Panc1 (cell line): ENCODE measurements at regions not wholly inside any gene's neighbourhood (a gene's known extent, or its start where the extent isn't known, plus 50 kb on each side); places are given as distances from the start of the nearest gene placed in this dataset.

ENCODE experiments used
- ATAC-seq: fragments of 200-7000 bp; cut with Tn5 transposase; 2 replicates; pipeline ENCODE4 v1.9.1; 2020; ENCODE audit warnings: mild to moderate bottlenecking, moderate library complexity
- BruUV-seq: library from RNA; stranded (reverse); fragments of 400-500 nt; replicated peaks from 2 replicates; lab custom pipeline; 2021; lab: Mats Ljungman, UMichigan
- CTCF ChIA-PET: fragments of 300-600 bp; sonication (Branson Sonifier 250); formaldehyde crosslinking; loops from one replicate; lab custom pipeline; 2022; ENCODE audit warnings: antibody characterized with exemption; lab: Charles Lee
- POLR2A ChIA-PET: fragments of 300-600 bp; sonication (Branson Sonifier 250); formaldehyde crosslinking; loops from one replicate; lab custom pipeline; 2022; ENCODE audit warnings: antibody characterized with exemption; lab: Charles Lee
- DNase-seq: peaks from one replicate; pipeline ENCODE4 v3.0.0-alpha.2; 2010; ENCODE audit warnings: low read depth, low spot score
- H3K27ac ChIP-seq: 2 replicates; pipeline ENCODE4 v1.5.1; 2011; ENCODE audit warnings: mild to moderate bottlenecking, low read length, inconsistent platforms
- H3K27me3 ChIP-seq: fragments of 200-500 bp; sonication (Bioruptor generic); 2 replicates; pipeline ENCODE4 v1.6.0; 2014; ENCODE audit warnings: low read length, inconsistent platforms; ENCODE audit not compliant: control insufficient read depth, insufficient read depth
- H3K36me3 ChIP-seq: fragments of 200-500 bp; sonication (Bioruptor generic); 2 replicates; pipeline ENCODE4 v1.5.1; 2014; ENCODE audit warnings: inconsistent platforms, mild to moderate bottlenecking, low read length, moderate library complexity; ENCODE audit not compliant: control insufficient read depth, insufficient read depth
- H3K4me1 ChIP-seq: 2 replicates; pipeline ENCODE4 v1.5.1; 2011; ENCODE audit warnings: inconsistent platforms, mild to moderate bottlenecking, low read length, moderate library complexity; ENCODE audit not compliant: control insufficient read depth, insufficient read depth
- H3K4me3 ChIP-seq, 2 experiments: 2 replicates each; pipeline ENCODE4 v1.5.1; 2011 to 2012; ENCODE audit warnings: low read depth in 2 of 2, low read length in 2 of 2, mild to moderate bottlenecking in 2 of 2, inconsistent platforms in 1 of 2, moderate library complexity in 1 of 2
- H3K9me3 ChIP-seq: fragments of 200-500 bp; sonication (Bioruptor generic); 2 replicates; pipeline ENCODE4 v1.5.1; 2014; ENCODE audit warnings: low read depth, mild to moderate bottlenecking, inconsistent platforms, low read length, moderate library complexity; ENCODE audit not compliant: control insufficient read depth, insufficient read depth
- POLR2AphosphoS5 ChIP-seq: IDR thresholded peaks from 2 replicates; pipeline ENCODE4 v1.6.1; 2012; ENCODE audit warnings: mild to moderate bottlenecking, low read depth, low read length, moderate library complexity
- SIN3A ChIP-seq: IDR thresholded peaks from 2 replicates; pipeline ENCODE4 v1.6.1; 2012; ENCODE audit warnings: low read depth, mild to moderate bottlenecking, low read length, moderate library complexity, borderline replicate concordance; ENCODE audit not compliant: insufficient read depth
- TCF7L2 ChIP-seq: IDR thresholded peaks from 2 replicates; pipeline ENCODE4 v1.6.1; 2011; ENCODE audit warnings: mild to moderate bottlenecking, low read depth, low read length, inconsistent platforms
- in situ Hi-C: cut with HindIII; loops from 2 replicates; pipeline ENCODE4 v1.10.0; 2016; ENCODE audit warnings: low sequenced_read_pairs, low pct_unique_long_range_greater_than_20kb
- intact Hi-C: fragments of 100-400 bp; cut with micrococcal nuclease; formaldehyde crosslinking; loops from one replicate; pipeline ENCODE4 v1.10.0; 2022; ENCODE audit not compliant: unreplicated experiment
- TF ChIP-seq, protein P1 (sequence below): fragments of 450-650 bp; IDR thresholded peaks from 2 replicates; pipeline ENCODE4 v1.5.1; 2017; ENCODE audit warnings: mild to moderate bottlenecking
- TF ChIP-seq, protein P2 (sequence below), 2 experiments: IDR thresholded peaks; 2 replicates each; pipeline ENCODE4 v1.6.1; 2011 to 2012; ENCODE audit warnings: low read depth in 2 of 2, control low read depth in 1 of 2, low read length in 1 of 2, mild to moderate bottlenecking in 1 of 2, moderate library complexity in 1 of 2; ENCODE audit not compliant: insufficient read depth in 1 of 2

DNA sequence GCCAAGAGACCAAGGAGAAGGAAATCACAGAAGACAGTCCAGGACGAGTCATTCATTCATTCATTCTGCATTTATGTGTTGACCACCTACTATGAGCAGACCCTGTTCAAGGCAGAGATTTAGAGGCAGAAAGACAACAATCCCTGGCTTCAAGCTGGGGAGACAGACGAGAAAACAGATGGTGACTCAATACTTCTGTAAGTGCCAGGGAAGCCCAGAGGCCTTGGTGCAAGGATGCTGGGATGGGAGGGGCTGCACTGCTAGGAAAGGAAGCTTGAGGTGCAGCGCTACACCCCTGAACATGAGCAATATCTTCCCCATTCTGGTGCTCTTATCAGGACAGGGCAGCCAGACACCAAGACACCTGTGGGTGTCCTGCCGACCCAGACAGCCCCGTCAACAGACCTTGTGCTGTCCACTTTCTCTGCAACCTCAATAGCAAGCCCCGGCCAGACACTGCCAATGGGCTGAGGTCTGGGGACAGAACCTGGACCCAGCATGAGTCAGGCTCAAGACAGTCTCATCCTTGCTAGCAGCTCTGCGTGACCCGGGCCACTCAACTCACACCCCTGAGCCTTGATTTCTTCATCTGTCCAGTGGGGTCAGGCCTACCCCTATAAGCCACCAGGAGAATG lies 163.5 kb downstream of the COPRS start:
- no peaks in the 10 kb centered on the region for H3K9me3 ChIP-seq
- H3K4me3 ChIP-seq, result no peak overlapping the region
- 0 out of 2 replicates have a peak, but pooled peaks cover 8% of the 10 kb centered on the region for H3K4me1 ChIP-seq
- no peak for TF ChIP-seq TCF7L2
- TF ChIP-seq, protein P1, sequence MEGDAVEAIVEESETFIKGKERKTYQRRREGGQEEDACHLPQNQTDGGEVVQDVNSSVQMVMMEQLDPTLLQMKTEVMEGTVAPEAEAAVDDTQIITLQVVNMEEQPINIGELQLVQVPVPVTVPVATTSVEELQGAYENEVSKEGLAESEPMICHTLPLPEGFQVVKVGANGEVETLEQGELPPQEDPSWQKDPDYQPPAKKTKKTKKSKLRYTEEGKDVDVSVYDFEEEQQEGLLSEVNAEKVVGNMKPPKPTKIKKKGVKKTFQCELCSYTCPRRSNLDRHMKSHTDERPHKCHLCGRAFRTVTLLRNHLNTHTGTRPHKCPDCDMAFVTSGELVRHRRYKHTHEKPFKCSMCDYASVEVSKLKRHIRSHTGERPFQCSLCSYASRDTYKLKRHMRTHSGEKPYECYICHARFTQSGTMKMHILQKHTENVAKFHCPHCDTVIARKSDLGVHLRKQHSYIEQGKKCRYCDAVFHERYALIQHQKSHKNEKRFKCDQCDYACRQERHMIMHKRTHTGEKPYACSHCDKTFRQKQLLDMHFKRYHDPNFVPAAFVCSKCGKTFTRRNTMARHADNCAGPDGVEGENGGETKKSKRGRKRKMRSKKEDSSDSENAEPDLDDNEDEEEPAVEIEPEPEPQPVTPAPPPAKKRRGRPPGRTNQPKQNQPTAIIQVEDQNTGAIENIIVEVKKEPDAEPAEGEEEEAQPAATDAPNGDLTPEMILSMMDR, result no peak
- TF ChIP-seq SIN3A, result no peak
- TF ChIP-seq, protein P2, sequence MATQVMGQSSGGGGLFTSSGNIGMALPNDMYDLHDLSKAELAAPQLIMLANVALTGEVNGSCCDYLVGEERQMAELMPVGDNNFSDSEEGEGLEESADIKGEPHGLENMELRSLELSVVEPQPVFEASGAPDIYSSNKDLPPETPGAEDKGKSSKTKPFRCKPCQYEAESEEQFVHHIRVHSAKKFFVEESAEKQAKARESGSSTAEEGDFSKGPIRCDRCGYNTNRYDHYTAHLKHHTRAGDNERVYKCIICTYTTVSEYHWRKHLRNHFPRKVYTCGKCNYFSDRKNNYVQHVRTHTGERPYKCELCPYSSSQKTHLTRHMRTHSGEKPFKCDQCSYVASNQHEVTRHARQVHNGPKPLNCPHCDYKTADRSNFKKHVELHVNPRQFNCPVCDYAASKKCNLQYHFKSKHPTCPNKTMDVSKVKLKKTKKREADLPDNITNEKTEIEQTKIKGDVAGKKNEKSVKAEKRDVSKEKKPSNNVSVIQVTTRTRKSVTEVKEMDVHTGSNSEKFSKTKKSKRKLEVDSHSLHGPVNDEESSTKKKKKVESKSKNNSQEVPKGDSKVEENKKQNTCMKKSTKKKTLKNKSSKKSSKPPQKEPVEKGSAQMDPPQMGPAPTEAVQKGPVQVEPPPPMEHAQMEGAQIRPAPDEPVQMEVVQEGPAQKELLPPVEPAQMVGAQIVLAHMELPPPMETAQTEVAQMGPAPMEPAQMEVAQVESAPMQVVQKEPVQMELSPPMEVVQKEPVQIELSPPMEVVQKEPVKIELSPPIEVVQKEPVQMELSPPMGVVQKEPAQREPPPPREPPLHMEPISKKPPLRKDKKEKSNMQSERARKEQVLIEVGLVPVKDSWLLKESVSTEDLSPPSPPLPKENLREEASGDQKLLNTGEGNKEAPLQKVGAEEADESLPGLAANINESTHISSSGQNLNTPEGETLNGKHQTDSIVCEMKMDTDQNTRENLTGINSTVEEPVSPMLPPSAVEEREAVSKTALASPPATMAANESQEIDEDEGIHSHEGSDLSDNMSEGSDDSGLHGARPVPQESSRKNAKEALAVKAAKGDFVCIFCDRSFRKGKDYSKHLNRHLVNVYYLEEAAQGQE (IDR thresholded peaks at IDR 0.05; ENCODE audit: insufficient read depth in 1 of 2, low read depth in 2 of 2, low read length in 1 of 2), result no peak
- no peak for TF ChIP-seq POLR2AphosphoS5
- in situ Hi-C loops (no loop called here), intact Hi-C loops (no loop called here)
- peak overlapping the region; percentile 1; the same call in 1 of the 2 replicates for H3K27ac ChIP-seq
- H3K27me3 ChIP-seq, result no peaks in the 10 kb centered on the region
- ATAC-seq, result no peak; the same call in 1 of the 2 replicates
- no peaks in the 10 kb centered on the region for H3K36me3 ChIP-seq
- BruUV-seq, result no TSS peak
- ChIA-PET CTCF (interaction anchor here (1.3 kb wide), 1 partner anchor 139 kb away, joined by 3 read pairs; no protein-coding TSS in a partner anchor), POLR2A (no interaction called here)
- no peak for DNase-seq

DNA sequence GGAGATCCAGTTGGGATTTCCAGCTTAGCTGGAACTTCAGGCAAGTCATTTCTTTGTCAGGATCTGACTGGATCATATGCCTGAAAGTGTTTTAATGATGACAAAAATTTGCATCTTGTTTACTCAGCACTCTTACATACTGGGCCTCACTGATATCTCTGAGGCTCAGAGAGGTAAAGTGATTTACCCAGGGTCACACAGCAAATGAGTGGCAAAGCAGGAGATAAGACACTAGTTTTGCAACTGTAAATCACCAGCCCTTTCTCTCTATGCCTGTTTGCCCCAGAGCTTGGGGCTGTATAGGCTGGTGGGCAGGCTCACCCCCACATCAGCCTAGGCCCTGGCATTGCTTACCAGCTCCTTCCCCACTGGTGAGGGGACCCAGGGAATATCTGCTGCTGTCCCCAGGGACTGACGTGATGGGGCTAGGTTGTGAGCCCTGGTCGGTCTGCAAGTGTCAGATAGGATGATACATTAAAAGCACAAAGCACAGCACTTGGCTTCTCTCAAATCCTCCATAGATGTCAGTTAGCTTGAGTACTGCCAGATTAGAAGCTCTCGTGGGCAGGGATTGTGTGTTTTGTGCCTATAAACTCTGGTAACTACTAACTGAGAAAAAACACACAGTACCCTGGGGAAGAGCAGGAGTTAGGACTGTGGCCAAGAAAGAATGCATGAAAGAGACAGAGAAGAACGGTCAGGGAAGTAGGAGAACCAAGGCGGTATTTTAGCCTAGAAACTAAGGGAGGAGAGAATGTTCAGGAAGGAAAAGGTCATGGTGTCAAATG lies 165.4 kb downstream of the COPRS start:
- H3K27ac ChIP-seq, result peak overlapping the region; percentile 5; the same call in 1 of the 2 replicates
- TF ChIP-seq, protein P2 (IDR thresholded peaks at IDR 0.05; ENCODE audit: insufficient read depth in 1 of 2, low read depth in 2 of 2, low read length in 1 of 2), result no peak
- no peak for TF ChIP-seq POLR2AphosphoS5
- TF ChIP-seq, protein P1, result no peak
- TF ChIP-seq TCF7L2, result no peak
- no peak for TF ChIP-seq SIN3A
- ChIA-PET POLR2A (no interaction called here), CTCF (no interaction called here)
- no peak for ATAC-seq
- no peaks in the 10 kb centered on the region for H3K9me3 ChIP-seq
- in situ Hi-C loops, result no loop called here
- H3K36me3 ChIP-seq, result no peaks in the 10 kb centered on the region
- intact Hi-C loops, result no loop called here
- BruUV-seq, result no TSS peak
- 0 out of 2 replicates have a peak, but pooled peaks cover 8% of the 10 kb centered on the region for H3K4me1 ChIP-seq
- no peak overlapping the region for H3K4me3 ChIP-seq
- DNase-seq, result no peak
- no peaks in the 10 kb centered on the region for H3K27me3 ChIP-seq
